ENCODE measurements at regions not wholly inside any gene's neighbourhood (a gene's known extent, or its start where the extent isn't known, plus 50 kb on each side); places are given as distances from the start of the nearest gene placed in this dataset.

DNA sequence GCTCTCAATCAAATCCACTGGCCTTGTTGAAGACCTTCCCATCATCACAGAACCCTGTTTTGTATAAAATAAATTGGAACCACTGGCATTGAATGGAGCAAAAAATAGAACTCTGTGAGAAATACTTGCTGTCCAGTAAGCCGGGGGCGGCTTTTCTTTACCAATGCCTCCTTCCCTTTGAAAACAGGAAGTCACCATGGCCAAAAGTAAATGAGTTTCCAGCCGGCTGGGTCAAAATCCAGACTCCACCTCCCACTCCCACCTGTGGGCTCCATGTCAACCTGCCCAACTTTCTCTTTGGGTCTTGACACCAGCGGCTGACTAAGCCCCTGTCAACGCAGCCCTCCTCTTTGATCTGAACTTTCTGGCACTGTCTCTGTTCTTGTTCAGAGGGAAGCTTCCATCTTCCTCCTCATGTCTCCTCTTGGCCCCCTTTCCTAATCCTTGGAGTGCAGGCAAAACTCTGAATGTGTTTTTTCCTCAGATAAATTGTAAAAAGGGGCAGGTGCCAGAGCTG lies 95.2 kb downstream of the TFAP2C start:
- no peak overlapping the region for H2AFZ ChIP-seq (ENCODE audit: low read depth, low read length)
- TF ChIP-seq TAF1 (IDR thresholded peaks at IDR 0.05; ENCODE audit: low read depth) (no peak), SMC3 (conservative IDR thresholded peaks at IDR 0.05; ENCODE audit: poor library complexity) (no peak), EZH2 (IDR thresholded peaks at IDR 0.05; ENCODE audit: borderline replicate concordance, insufficient read depth, low read length, poor library complexity, severe bottlenecking) (no peak), RAD21 (conservative IDR thresholded peaks at IDR 0.05) (no peak), POLR2AphosphoS5 (IDR thresholded peaks at IDR 0.05) (no peak), MXI1 (conservative IDR thresholded peaks at IDR 0.05; ENCODE audit: poor library complexity, severe bottlenecking) (no peak), EP300 (conservative IDR thresholded peaks at IDR 0.05; ENCODE audit: poor library complexity, severe bottlenecking) (no peak)
- TF ChIP-seq, protein P1, sequence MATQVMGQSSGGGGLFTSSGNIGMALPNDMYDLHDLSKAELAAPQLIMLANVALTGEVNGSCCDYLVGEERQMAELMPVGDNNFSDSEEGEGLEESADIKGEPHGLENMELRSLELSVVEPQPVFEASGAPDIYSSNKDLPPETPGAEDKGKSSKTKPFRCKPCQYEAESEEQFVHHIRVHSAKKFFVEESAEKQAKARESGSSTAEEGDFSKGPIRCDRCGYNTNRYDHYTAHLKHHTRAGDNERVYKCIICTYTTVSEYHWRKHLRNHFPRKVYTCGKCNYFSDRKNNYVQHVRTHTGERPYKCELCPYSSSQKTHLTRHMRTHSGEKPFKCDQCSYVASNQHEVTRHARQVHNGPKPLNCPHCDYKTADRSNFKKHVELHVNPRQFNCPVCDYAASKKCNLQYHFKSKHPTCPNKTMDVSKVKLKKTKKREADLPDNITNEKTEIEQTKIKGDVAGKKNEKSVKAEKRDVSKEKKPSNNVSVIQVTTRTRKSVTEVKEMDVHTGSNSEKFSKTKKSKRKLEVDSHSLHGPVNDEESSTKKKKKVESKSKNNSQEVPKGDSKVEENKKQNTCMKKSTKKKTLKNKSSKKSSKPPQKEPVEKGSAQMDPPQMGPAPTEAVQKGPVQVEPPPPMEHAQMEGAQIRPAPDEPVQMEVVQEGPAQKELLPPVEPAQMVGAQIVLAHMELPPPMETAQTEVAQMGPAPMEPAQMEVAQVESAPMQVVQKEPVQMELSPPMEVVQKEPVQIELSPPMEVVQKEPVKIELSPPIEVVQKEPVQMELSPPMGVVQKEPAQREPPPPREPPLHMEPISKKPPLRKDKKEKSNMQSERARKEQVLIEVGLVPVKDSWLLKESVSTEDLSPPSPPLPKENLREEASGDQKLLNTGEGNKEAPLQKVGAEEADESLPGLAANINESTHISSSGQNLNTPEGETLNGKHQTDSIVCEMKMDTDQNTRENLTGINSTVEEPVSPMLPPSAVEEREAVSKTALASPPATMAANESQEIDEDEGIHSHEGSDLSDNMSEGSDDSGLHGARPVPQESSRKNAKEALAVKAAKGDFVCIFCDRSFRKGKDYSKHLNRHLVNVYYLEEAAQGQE (IDR thresholded peaks at IDR 0.05; ENCODE audit: borderline replicate concordance), result no peak
- TF ChIP-seq, protein P2, sequence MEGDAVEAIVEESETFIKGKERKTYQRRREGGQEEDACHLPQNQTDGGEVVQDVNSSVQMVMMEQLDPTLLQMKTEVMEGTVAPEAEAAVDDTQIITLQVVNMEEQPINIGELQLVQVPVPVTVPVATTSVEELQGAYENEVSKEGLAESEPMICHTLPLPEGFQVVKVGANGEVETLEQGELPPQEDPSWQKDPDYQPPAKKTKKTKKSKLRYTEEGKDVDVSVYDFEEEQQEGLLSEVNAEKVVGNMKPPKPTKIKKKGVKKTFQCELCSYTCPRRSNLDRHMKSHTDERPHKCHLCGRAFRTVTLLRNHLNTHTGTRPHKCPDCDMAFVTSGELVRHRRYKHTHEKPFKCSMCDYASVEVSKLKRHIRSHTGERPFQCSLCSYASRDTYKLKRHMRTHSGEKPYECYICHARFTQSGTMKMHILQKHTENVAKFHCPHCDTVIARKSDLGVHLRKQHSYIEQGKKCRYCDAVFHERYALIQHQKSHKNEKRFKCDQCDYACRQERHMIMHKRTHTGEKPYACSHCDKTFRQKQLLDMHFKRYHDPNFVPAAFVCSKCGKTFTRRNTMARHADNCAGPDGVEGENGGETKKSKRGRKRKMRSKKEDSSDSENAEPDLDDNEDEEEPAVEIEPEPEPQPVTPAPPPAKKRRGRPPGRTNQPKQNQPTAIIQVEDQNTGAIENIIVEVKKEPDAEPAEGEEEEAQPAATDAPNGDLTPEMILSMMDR (IDR thresholded peaks at IDR 0.05; ENCODE audit: poor library complexity, severe bottlenecking), result no peak

DNA sequence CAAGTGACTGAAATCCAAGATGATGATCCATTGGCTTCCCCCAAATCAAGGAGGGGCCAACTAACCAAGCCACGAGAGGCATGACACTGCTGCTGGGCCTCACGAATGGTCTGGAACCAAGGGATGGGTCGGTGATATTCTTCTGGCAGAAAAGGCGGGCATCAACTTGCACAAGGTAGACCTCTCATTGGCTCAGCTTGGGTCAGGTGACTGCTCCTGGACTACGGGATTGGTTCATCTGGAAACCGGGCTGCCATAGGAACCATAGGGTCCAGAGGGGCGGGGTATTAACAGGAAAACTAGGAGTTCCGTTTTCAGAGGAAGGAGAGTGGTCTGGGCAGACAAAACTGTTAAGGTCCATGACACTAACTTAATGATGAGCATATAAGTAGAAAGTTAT lies 100.9 kb downstream of the TFAP2C start:
- no peak overlapping the region for H3K4me3 ChIP-seq (ENCODE audit: low read length)
- H3K36me3 ChIP-seq (ENCODE audit: insufficient read depth, low read length), result no peaks in the 10 kb centered on the region
- H4K20me1 ChIP-seq (ENCODE audit: insufficient read depth), result no peaks in the 10 kb centered on the region
- H3K4me2 ChIP-seq (ENCODE audit: low read length), result no peak overlapping the region
- no peaks in the 10 kb centered on the region for H3K9me3 ChIP-seq (ENCODE audit: low read length)
- no peaks in the 10 kb centered on the region for H3F3A ChIP-seq (ENCODE audit: insufficient read depth, low read length, poor library complexity, severe bottlenecking)
- no peaks in the 10 kb centered on the region for H3K27me3 ChIP-seq (ENCODE audit: insufficient read depth, low read depth, low read length)
- no peaks in the 10 kb centered on the region for H3K9me2 ChIP-seq (ENCODE audit: insufficient read depth, low read length)
- no peak overlapping the region for H2AFZ ChIP-seq (ENCODE audit: low read depth, low read length)
- no peaks in the 10 kb centered on the region for H3K79me2 ChIP-seq (replicated peaks; ENCODE audit: insufficient read depth, low read length)
- H3K27ac ChIP-seq (ENCODE audit: low read length), result no peak overlapping the region
- TF ChIP-seq, protein P1 (IDR thresholded peaks at IDR 0.05; ENCODE audit: borderline replicate concordance), result no peak
- TF ChIP-seq EP300 (conservative IDR thresholded peaks at IDR 0.05; ENCODE audit: poor library complexity, severe bottlenecking), result no peak
- no peak for TF ChIP-seq MXI1 (conservative IDR thresholded peaks at IDR 0.05; ENCODE audit: poor library complexity, severe bottlenecking)
- no peak overlapping the region for H3K9ac ChIP-seq (ENCODE audit: low read length)

More for the DNA sequence above, 95.2 kb downstream of the TFAP2C start:
- Histone ChIP-seq H3K9ac (ENCODE audit: low read length) (no peak overlapping the region), H3K9me2 (ENCODE audit: insufficient read depth, low read length) (no peaks in the 10 kb centered on the region), H3K4me3 (ENCODE audit: low read length) (no peak overlapping the region), H3K9me3 (ENCODE audit: low read length) (no peaks in the 10 kb centered on the region), H3K27ac (ENCODE audit: low read length) (no peak overlapping the region), H3K36me3 (ENCODE audit: insufficient read depth, low read length) (no peaks in the 10 kb centered on the region), H3K79me2 (replicated peaks; ENCODE audit: insufficient read depth, low read length) (no peaks in the 10 kb centered on the region), H3K27me3 (ENCODE audit: insufficient read depth, low read depth, low read length) (no peaks in the 10 kb centered on the region), H3F3A (ENCODE audit: insufficient read depth, low read length, poor library complexity, severe bottlenecking) (no peaks in the 10 kb centered on the region), H4K20me1 (ENCODE audit: insufficient read depth) (no peaks in the 10 kb centered on the region), H3K4me2 (ENCODE audit: low read length) (no peak overlapping the region)
